Ovary (tissue), 7 donors: ENCODE measurements at regions not wholly inside any gene's neighbourhood (a gene's known extent, or its start where the extent isn't known, plus 50 kb on each side); places are given as distances from the start of the nearest gene placed in this dataset.
"Not testable (repeated sequence)": the region's sequence is repeated elsewhere in the genome, so short reads cannot be mapped to it uniquely, and the experiment has no call there.

Experiments used
- DNase-seq, 5 donors: peaks; one replicate each; pipeline ENCODE4 v3.0.0-alpha.2; 2019 to 2020
- H3K27ac ChIP-seq, 2 donors: fragments of 200-600 bp; one replicate each; pipeline versions ENCODE4 v1.5.1 to v1.8.0; 2019 to 2022
- H3K27me3 ChIP-seq: fragments of 200-600 bp; one replicate; pipeline ENCODE4 v1.8.0; 2022
- H3K36me3 ChIP-seq: fragments of 200-600 bp; sonication (generic); one replicate; pipeline ENCODE4 v1.5.1; 2019
- H3K4me1 ChIP-seq: one replicate; pipeline ENCODE4 v1.8.1; 2013; ENCODE audit warnings: mild to moderate bottlenecking, moderate library complexity; ENCODE audit not compliant: insufficient read depth
- H3K4me3 ChIP-seq: fragments of 200-600 bp; sonication (generic); one replicate; pipeline ENCODE4 v1.5.1; 2017
- H3K9me3 ChIP-seq, 2 donors: fragments of 200-600 bp in 1 of 2; sonication (generic) in 1 of 2; one replicate each; pipeline versions ENCODE4 v1.5.1 to v1.8.1; 2013 to 2019; ENCODE audit warnings: mild to moderate bottlenecking in 1 of 2, moderate library complexity in 1 of 2
- CTCF ChIP-seq, 3 donors: fragments of 450-650 bp in 2 of 3; fragments of 200-600 bp in 1 of 3; IDR thresholded peaks; one replicate each; pipeline versions ENCODE4 v1.5.1 to v1.8.0; 2016 to 2022; ENCODE audit warnings: antibody characterized with exemption in 3 of 3, mild to moderate bottlenecking in 1 of 3
- EP300 ChIP-seq: sonication (generic); formaldehyde crosslinking; IDR thresholded peaks from one replicate; pipeline ENCODE4 v1.6.1; 2017; ENCODE audit warnings: antibody characterized with exemption
- POLR2A ChIP-seq: fragments of 450-650 bp; IDR thresholded peaks from one replicate; pipeline ENCODE4 v1.6.1; 2017; ENCODE audit warnings: antibody characterized with exemption, mild to moderate bottlenecking, moderate library complexity
- WGBS, 3 donors: extraction: QIAGEN DNeasy Blood & Tissue Kit in 1 of 3; methylation state at CpG; one replicate each; pipeline versions ENCODE4 v1.1.5 to v1.1.7; 2013 to 2017; 5-methylcytosine and 5-hydroxymethylcytosine counted together
- intact Hi-C, 4 donors: fragments of 100-400 bp; cut with DNase I; formaldehyde crosslinking; loops; one replicate each; pipeline versions ENCODE4 v1.11.0 to v1.15.1; 2022 to 2023
- donor health status: DM: no; HTN: no; CAD: no; lungs with moderate emphysema.
- donor health status: DM: no; HTN: no; CAD: no.
- donor health status: Bipolar disorder and iron deficiency.
- donor health status: DM: no; HTN: no; CAD: no.
- donor health status: DM: yes; HTN: yes; CAD: no.

- Histone ChIP-seq H3K36me3 (no peaks in the 10 kb centered on the region), H3K27ac (no peak overlapping the region), H3K27me3 (no peaks in the 10 kb centered on the region), H3K4me3 (no peak overlapping the region), H3K9me3 (no peaks in the 10 kb centered on the region), H3K4me1 (peaks cover 2% of the 10 kb centered on the region)
- WGBS, 3 donors, result 93 to 100% (median 94%) methylated on average over 1 of the region's 1 CpG
- DNase-seq, result no peak
- intact Hi-C loops, result loop anchor here in 1 of 4 donors (5.0 kb wide), 1 partner anchor 323 kb away; no protein-coding TSS in a partner anchor
- TF ChIP-seq EP300 (no peak), CTCF (IDR thresholded peaks at IDR 0.05) (no peak), POLR2A (no peak)
Observed at GRCh38 chr6:139699911-139700310, 325.5 kb upstream of the CITED2 start.

- no peaks in the 10 kb centered on the region for H3K27me3 ChIP-seq
- no peak overlapping the region for H3K4me3 ChIP-seq
- DNase-seq, result no peak
- intact Hi-C loops, result no loop called here
- H3K36me3 ChIP-seq, result no peaks in the 10 kb centered on the region
- no peak for TF ChIP-seq CTCF (IDR thresholded peaks at IDR 0.05)
- no peak for TF ChIP-seq POLR2A
- TF ChIP-seq EP300, result no peak
- peaks cover 2% of the 10 kb centered on the region for H3K4me1 ChIP-seq
- H3K9me3 ChIP-seq, result no peaks in the 10 kb centered on the region
- WGBS, 3 donors, result 50 to 87% (median 69%) methylated on average over 1 of the region's 1 CpG
- H3K27ac ChIP-seq, result no peak overlapping the region
Observed at GRCh38 chr6:139699335-139699734, 324.9 kb upstream of the CITED2 start.

GRCh38 chr6:139698526-139699176 lies 324.2 kb upstream of the CITED2 start:
- H3K4me1 ChIP-seq, result peaks cover 2% of the 10 kb centered on the region
- H3K27ac ChIP-seq, result no peak overlapping the region
- intact Hi-C loops, result no loop called here
- H3K4me3 ChIP-seq, result no peak overlapping the region
- DNase-seq, result peak in 2 of 5 donors; percentile 23 to 73
- no peaks in the 10 kb centered on the region for H3K27me3 ChIP-seq
- no peaks in the 10 kb centered on the region for H3K36me3 ChIP-seq
- 67 to 68% (median 67%) methylated on average over 3 of the region's 3 CpGs for WGBS, 3 donors
- no peak for TF ChIP-seq CTCF (IDR thresholded peaks at IDR 0.05)
- no peak for TF ChIP-seq EP300
- TF ChIP-seq POLR2A, result no peak
- no peaks in the 10 kb centered on the region for H3K9me3 ChIP-seq

DNA sequence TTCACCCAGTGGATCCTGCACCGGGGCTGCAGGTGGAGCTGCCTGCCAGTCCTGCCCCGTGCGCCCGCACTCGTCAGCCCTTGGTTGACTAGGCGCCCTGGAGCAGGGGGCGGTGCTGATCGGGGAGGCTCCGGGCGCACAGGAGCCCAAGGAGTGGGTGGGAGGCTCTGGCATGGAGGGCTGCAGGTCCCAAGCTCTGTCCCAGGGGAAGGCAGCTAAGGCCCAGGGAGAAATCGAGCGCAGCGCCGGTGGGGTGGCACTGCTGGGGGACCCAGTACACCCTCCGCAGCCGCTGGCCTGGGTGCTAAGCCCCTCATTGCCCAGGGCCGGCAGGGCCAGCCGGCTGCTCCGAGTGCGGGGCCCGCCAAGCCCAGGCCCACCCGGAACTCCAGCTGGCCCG lies 323.4 kb upstream of the CITED2 start:
- intact Hi-C loops, DNase-seq, H3K27me3 ChIP-seq, H3K36me3 ChIP-seq, H3K4me3 ChIP-seq, H3K9me3 ChIP-seq, H3K4me1 ChIP-seq, H3K27ac ChIP-seq: not testable (repeated sequence)
- WGBS, 3 donors, result 95 to 99% (median 97%) methylated on average over 18 to 23 of the region's 23 CpGs

- H3K27ac ChIP-seq, H3K9me3 ChIP-seq, H3K27me3 ChIP-seq, H3K4me3 ChIP-seq, intact Hi-C loops, H3K36me3 ChIP-seq, H3K4me1 ChIP-seq, DNase-seq: not testable (repeated sequence)
- 92 to 95% (median 95%) methylated on average over 16 of the region's 16 CpGs for WGBS, 3 donors
Observed at GRCh38 chr6:139696991-139697390, 322.5 kb upstream of the CITED2 start.
